GM18951 (cell line): ENCODE measurements at regions not wholly inside any gene's neighbourhood (a gene's known extent, or its start where the extent isn't known, plus 50 kb on each side); places are given as distances from the start of the nearest gene placed in this dataset.

Source experiments
- POLR2A ChIP-seq: IDR thresholded peaks from 4 replicates; pipeline ENCODE4 v1.6.1; 2011; ENCODE audit warnings: mild to moderate bottlenecking; ENCODE audit not compliant: insufficient read length, insufficient read depth; ENCODE audit errors: extremely low read depth
- in situ Hi-C: fragments of 300-500 bp; cut with MboI; formaldehyde crosslinking; loops from one replicate; pipeline ENCODE4 v1.12.0; 2022; ENCODE audit warnings: low sequenced_read_pairs, mixed read lengths, inconsistent platforms; ENCODE audit not compliant: unreplicated experiment

- in situ Hi-C loops = loop anchor here (10.0 kb wide), 1 partner anchor 250 kb away; the partner anchor contains the start of gene RBPJ
- TF ChIP-seq POLR2A = no peak
Observed at GRCh38 chr4:26074712-26075430, 160.9 kb downstream of the SMIM20 start.

- TF ChIP-seq POLR2A = no peak
- in situ Hi-C loops = loop anchor here (10.0 kb wide), 1 partner anchor 249 kb away; the partner anchor contains the start of gene RBPJ
Observed at GRCh38 chr4:26075583-26075982, 161.6 kb downstream of the SMIM20 start.

GRCh38 chr4:26076000-26076587, 162.1 kb downstream of the SMIM20 start:
- in situ Hi-C loops = loop anchor here (10.0 kb wide), 1 partner anchor 249 kb away; the partner anchor contains the start of gene RBPJ
- TF ChIP-seq POLR2A = no peak

DNA sequence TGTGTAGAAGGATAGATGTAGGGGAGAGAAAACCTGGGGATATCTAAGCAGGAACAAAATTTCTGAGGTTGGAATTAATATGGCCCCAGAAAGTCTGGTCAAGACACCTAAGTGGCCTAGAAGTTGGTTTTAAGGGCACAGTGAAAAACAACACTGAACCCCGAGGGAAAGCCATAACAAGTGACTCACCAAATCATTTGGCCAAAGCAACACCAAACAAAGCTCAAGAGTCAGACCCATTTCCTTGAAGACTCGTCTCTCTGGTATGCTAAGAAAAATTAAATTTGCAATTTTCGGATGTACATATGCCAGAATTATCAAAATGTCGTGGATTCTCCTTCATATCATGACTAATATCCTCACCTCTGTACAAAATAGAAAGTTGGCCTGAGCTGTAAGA, 162.9 kb downstream of the SMIM20 start:
- no peak for TF ChIP-seq POLR2A
- in situ Hi-C loops = loop anchor here (10.0 kb wide), 1 partner anchor 248 kb away; the partner anchor contains the start of gene RBPJ

DNA sequence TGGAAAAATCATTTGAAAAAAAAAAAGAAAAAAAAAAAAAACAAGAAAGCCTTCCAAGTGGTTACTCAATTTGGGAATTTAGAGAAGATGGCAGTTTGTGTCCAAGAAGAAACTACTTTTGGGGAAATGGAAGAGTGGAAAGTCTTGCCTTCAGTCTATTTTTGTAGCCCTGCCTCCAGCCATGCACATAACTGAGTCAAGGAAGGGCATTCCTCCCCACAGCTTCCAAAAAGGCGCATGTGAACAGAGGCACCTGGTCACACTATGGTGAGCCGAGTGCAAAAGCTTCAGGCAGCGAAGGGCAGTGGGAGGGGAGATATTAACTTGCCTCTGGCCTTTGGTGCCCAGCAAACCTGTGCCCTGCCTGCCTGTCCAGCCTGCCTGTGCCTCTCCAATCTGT, 163.7 kb downstream of the SMIM20 start:
- in situ Hi-C loops = loop anchor here (10.0 kb wide), 1 partner anchor 247 kb away; the partner anchor contains the start of gene RBPJ

DNA sequence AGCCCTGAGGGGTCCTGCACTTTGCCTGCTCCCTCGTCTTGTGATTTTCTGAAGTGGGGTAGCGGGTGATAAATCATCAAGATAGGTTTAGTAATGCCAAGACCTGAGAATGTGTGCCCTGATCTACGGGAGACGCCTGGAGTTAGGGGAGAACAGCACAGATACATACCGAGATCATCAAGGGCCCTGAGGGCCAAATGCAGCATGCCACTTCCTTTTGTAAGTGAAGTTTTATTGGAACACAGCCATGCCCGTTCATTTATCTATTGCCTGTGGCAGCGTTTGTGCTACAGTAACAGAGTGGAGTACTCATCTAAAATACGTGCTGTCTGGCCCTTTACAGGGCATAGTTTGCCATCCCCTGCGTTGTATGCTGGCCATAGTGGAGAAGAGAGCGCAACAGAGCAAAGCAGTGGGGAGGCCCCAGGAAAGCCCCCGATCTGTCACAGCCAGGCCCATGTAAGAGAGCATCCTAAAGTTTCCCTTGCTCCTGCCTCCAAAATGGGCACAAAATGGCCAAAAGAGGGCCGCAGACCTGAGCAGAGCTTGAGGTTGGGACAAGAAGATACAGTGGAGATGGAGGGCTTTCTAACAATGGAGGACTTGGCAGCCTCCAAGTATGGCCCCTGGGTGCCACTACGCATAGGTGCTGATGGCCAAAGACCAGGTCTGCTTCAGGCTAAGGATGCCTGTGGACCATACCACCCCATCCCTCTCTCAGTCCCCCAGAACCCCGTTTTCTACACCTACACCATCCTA, 167.0 kb downstream of the SMIM20 start:
- TF ChIP-seq POLR2A = no peak
- in situ Hi-C loops = no loop called here

More for the DNA sequence above, 163.7 kb downstream of the SMIM20 start:
- no peak for TF ChIP-seq POLR2A

DNA sequence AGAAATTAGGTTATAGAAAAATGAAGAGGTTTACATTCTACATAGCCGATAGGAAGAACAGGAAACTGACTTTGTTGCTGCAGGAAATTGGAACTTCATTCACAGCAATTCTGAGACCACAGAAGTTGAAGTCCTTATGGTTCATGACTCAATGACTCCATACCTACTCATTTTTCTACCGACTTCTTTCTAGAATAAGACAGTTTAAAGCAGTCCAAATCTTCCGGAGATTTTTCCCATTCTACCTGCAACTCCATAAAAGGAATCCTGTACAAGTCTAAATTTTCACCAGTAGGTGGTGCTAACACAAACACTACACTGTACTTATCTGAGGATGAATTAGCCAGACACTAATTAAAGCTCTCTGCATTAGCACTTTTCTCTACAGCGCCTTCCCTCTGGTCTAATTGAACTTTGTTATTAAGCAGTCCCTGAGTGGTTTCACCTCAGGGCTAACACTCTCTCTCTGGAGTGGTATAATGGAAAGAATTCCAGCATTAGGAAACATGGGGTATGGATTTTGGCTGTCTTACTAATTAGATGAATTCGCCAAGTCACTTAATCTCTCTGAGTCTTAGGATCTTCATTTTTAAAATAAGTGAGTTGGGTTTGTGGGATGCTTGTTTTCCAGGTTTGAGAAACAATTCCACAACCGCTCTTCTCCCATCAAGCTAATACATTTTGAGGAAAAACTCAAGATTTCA, 167.9 kb downstream of the SMIM20 start:
- in situ Hi-C loops = no loop called here
- no peak for TF ChIP-seq POLR2A

DNA sequence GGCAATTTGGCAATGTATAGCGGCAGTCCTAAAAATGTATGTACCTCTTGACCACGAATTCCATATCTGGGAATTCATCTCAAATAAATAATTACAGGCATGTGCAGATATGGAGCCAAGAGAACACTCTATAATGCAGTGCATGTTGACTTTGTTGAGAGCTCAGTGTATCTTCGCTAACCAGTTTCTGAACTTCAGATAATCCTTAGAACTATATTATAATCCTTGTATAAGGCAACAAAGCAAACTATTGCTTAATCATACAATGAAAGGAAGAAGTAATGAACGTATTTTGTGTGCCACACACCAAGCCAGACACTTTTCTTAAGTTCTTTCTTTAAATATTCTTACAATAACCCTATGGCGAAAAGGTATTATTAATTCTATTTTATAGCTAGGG, 168.5 kb downstream of the SMIM20 start:
- in situ Hi-C loops = no loop called here
- no peak for TF ChIP-seq POLR2A

DNA sequence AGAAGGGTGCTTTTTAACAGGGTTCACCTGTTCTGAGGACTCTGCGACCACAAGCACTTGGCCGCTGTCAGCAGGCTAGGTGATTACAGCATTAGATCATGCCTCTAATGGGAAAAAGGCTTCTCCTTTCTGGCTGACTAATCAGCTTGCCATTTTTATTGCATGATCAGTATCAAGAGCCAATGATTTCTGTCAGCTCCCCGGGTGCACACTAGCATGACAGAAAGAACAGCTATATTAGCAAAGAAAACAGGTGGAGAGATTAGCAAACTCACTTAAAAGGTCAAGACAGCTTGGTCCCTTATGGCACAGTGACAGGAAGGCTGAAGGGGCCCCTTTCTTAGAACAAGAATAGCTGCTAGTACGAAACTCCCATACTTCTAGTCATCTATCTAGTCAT, 170.0 kb downstream of the SMIM20 start:
- in situ Hi-C loops = no loop called here
- TF ChIP-seq POLR2A = no peak

DNA sequence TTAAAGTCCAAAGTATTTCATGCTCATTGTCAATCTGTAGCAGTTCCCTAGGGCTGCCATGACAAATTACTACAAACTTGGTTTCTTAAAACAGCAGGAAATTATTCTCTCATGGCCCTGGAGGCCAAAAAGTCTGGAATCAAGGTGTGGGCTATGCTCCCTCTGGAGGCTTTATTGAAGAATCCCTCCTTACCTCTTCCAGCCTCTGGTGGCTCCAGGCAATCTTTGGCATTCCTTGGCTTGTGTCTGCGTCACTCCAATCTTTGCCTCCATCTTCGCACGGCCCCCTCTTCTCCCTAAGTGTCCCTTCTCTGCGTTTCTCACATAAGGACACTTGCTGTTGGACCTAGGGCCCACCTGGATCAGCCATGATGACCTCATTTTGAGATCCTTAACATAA, 170.4 kb downstream of the SMIM20 start:
- no peak for TF ChIP-seq POLR2A
- in situ Hi-C loops = no loop called here

DNA sequence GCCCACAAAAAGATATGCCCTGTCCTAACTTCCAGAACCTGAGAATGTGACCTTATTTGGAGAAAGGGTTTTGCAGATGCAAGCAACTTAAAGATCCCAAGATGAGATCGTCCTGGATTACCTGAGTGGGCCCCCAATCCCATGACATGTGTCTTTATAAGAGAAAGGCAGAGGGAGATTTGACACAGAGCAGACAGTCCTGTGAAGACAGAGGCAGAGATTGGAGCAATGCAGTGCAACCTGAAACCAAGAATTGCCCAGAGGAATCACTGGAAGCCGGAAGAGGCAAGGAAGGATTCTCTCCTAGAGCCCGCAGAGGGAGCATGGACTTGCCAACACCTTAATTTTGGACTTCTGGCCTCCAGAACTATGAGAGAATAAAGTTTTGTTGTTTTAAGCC, 171.5 kb downstream of the SMIM20 start:
- TF ChIP-seq POLR2A = no peak
- in situ Hi-C loops = no loop called here

GRCh38 chr4:26086621-26087441, 172.8 kb downstream of the SMIM20 start:
- TF ChIP-seq POLR2A = no peak
- in situ Hi-C loops = no loop called here
